GM19467 (cell line): ENCODE measurements at regions not wholly inside any gene's neighbourhood (a gene's known extent, or its start where the extent isn't known, plus 50 kb on each side); places are given as distances from the start of the nearest gene placed in this dataset.

ENCODE experiments used
- ATAC-seq: cut with Tn5 transposase; IDR thresholded peaks from one replicate; pipeline ENCODE4 v1.9.1; 2021; ENCODE audit warnings: mild to moderate bottlenecking, moderate library complexity; ENCODE audit not compliant: unreplicated experiment

GRCh38 chr4:89556601-89557305 is 249.2 kb upstream of the GPRIN3 start:
- ATAC-seq: no peak

- no peak for ATAC-seq
Measured at GRCh38 chr4:89551191-89551590, 243.6 kb upstream of the GPRIN3 start.

- ATAC-seq: no peak
Measured at GRCh38 chr4:89549907-89550306, 242.3 kb upstream of the GPRIN3 start.

GRCh38 chr4:89545315-89545714 is 237.7 kb upstream of the GPRIN3 start:
- ATAC-seq: no peak

- ATAC-seq: no peak
Measured at GRCh38 chr4:89541998-89542397, 234.4 kb upstream of the GPRIN3 start.

GRCh38 chr4:89539797-89540711 is 232.5 kb upstream of the GPRIN3 start:
- no peak for ATAC-seq

- no peak for ATAC-seq
Measured at GRCh38 chr4:89539374-89539773, 231.8 kb upstream of the GPRIN3 start.

GRCh38 chr4:89538886-89539285 is 231.3 kb upstream of the GPRIN3 start:
- ATAC-seq: no peak

- no peak for ATAC-seq
Measured at GRCh38 chr4:89538171-89538570, 230.6 kb upstream of the GPRIN3 start.

- ATAC-seq: no peak
Measured at GRCh38 chr4:89537281-89537680, 229.7 kb upstream of the GPRIN3 start.

- ATAC-seq: no peak
Measured at GRCh38 chr4:89535251-89535650, 227.7 kb upstream of the GPRIN3 start.

GRCh38 chr4:89534356-89534755 is 226.8 kb upstream of the GPRIN3 start:
- ATAC-seq: no peak

- ATAC-seq: no peak
Measured at GRCh38 chr4:89531932-89532640, 224.5 kb upstream of the GPRIN3 start.

- no peak for ATAC-seq
Measured at GRCh38 chr4:89528526-89529133, 221.0 kb upstream of the GPRIN3 start.

- no peak for ATAC-seq
Measured at GRCh38 chr4:89521826-89522225, 214.2 kb upstream of the GPRIN3 start.

- no peak for ATAC-seq
Measured at GRCh38 chr4:89519771-89520320, 212.2 kb upstream of the GPRIN3 start.

GRCh38 chr4:89518259-89518658 is 210.7 kb upstream of the GPRIN3 start:
- no peak for ATAC-seq

- no peak for ATAC-seq
Measured at GRCh38 chr4:89514811-89515210, 207.2 kb upstream of the GPRIN3 start.

- no peak for ATAC-seq
Measured at GRCh38 chr4:89511776-89512175, 204.2 kb upstream of the GPRIN3 start.

GRCh38 chr4:89509708-89510281 is 202.2 kb upstream of the GPRIN3 start:
- ATAC-seq: peak; percentile 100
